ENCODE measurements at regions not wholly inside any gene's neighbourhood (a gene's known extent, or its start where the extent isn't known, plus 50 kb on each side); places are given as distances from the start of the nearest gene placed in this dataset.

GRCh38 chr6:137334094-137334493, 114.9 kb upstream of the IFNGR1 start:
- POLR2A ChIA-PET = no interaction called here

DNA sequence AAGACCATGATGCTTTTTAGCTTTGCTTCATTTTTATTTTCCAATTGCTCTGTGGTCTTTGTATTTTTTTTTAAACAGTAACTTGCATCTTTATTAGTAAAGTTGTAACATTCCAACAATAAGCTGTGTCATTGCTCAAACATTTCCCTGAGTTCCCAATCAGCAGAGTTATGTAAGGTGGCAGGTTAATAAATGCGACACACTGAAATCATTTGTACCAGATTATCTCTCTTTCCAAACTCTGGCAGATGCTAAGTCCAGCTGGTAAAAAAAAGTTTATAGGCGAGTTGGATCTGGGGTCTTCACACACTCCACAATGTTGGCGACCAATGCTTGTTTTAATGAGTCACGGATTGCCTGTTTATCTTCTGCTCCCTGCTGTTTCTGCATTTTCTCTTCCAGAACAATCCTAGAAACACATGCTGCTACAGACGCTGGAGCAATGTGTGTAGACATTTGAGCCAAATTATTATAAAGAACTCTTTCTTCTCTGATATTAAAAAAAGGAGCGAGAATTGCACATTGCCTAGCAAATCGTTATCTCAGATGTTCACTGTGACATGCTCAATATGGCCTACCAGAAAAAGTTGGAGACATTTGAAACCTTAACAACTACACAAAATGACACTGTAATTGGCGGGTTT, 113.6 kb upstream of the IFNGR1 start:
- DNase-seq = no peak
- H3K27me3 Mint-ChIP-seq = peaks cover 2% of the 10 kb centered on the region
- H3K4me3 Mint-ChIP-seq = no peak overlapping the region
- no peak overlapping the region for H3K27ac Mint-ChIP-seq
- intact Hi-C loops (cut with micrococcal nuclease) = no loop called here
- no peak for TF ChIP-seq CTCF (IDR thresholded peaks at IDR 0.05)
- no peaks in the 10 kb centered on the region for H3K36me3 Mint-ChIP-seq (ENCODE audit: low read depth)
- H3K9me3 Mint-ChIP-seq = no peaks in the 10 kb centered on the region
- CTCF ChIA-PET = interaction anchor here (1.1 to 1.3 kb wide), 4 partner anchors 9 to 238 kb away, joined by 3 to 4 read pairs (median 4); no protein-coding TSS in a partner anchor
- no peak for ATAC-seq
- POLR2A ChIA-PET = no interaction called here
- no peaks in the 10 kb centered on the region for H3K4me1 Mint-ChIP-seq (ENCODE audit: low read depth)

More at GRCh38 chr6:137334094-137334493, 114.9 kb upstream of the IFNGR1 start:
- Mint-ChIP-seq H3K4me1 (ENCODE audit: low read depth) (no peaks in the 10 kb centered on the region), H3K27ac (no peak overlapping the region), H3K9me3 (no peaks in the 10 kb centered on the region), H3K36me3 (ENCODE audit: low read depth) (no peaks in the 10 kb centered on the region), H3K4me3 (no peak overlapping the region), H3K27me3 (peaks cover 2% of the 10 kb centered on the region)
- TF ChIP-seq CTCF (IDR thresholded peaks at IDR 0.05) = no peak
- no peak for ATAC-seq
- no peak for DNase-seq
- intact Hi-C loops (cut with micrococcal nuclease) = no loop called here
- CTCF ChIA-PET = no interaction called here

- no peak for DNase-seq
- Mint-ChIP-seq H3K9me3 (no peaks in the 10 kb centered on the region), H3K4me1 (ENCODE audit: low read depth) (no peaks in the 10 kb centered on the region), H3K36me3 (ENCODE audit: low read depth) (no peaks in the 10 kb centered on the region), H3K27me3 (no peaks in the 10 kb centered on the region), H3K27ac (no peak overlapping the region), H3K4me3 (no peak overlapping the region)
- ChIA-PET POLR2A (no interaction called here), CTCF (interaction anchor here (0.8 to 1.0 kb wide), 4 partner anchors 21 to 339 kb away, joined by 3 to 4 read pairs (median 3); no protein-coding TSS in a partner anchor)
- TF ChIP-seq CTCF (IDR thresholded peaks at IDR 0.05) = no peak
- ATAC-seq = no peak
- intact Hi-C loops (cut with micrococcal nuclease) = no loop called here
Observed at GRCh38 chr6:137323860-137324259, 104.7 kb upstream of the IFNGR1 start.

GRCh38 chr6:137320271-137320670, 101.1 kb upstream of the IFNGR1 start:
- Mint-ChIP-seq H3K4me1 (ENCODE audit: low read depth) (no peaks in the 10 kb centered on the region), H3K36me3 (ENCODE audit: low read depth) (no peaks in the 10 kb centered on the region), H3K27me3 (no peaks in the 10 kb centered on the region), H3K27ac (no peak overlapping the region), H3K4me3 (no peak overlapping the region), H3K9me3 (no peaks in the 10 kb centered on the region)
- intact Hi-C loops (cut with micrococcal nuclease) = no loop called here
- CTCF ChIA-PET = interaction anchor here (1.2 to 1.8 kb wide), 4 partner anchors 226 to 280 kb away, joined by 3 to 5 read pairs (median 4); no protein-coding TSS in a partner anchor
- DNase-seq (no peak), ATAC-seq (no peak)
- TF ChIP-seq CTCF (IDR thresholded peaks at IDR 0.05) = no peak
- POLR2A ChIA-PET = no interaction called here

GRCh38 chr6:137316626-137317025, 97.4 kb upstream of the IFNGR1 start:
- Mint-ChIP-seq H3K4me1 (ENCODE audit: low read depth) (peaks cover 2% of the 10 kb centered on the region), H3K36me3 (ENCODE audit: low read depth) (no peaks in the 10 kb centered on the region), H3K27ac (no peak overlapping the region), H3K27me3 (no peaks in the 10 kb centered on the region), H3K4me3 (no peak overlapping the region), H3K9me3 (no peaks in the 10 kb centered on the region)
- ChIA-PET CTCF (no interaction called here), POLR2A (no interaction called here)
- no peak for TF ChIP-seq CTCF (IDR thresholded peaks at IDR 0.05)
- DNase-seq (no peak), ATAC-seq (no peak)
- intact Hi-C loops (cut with micrococcal nuclease) = no loop called here
